GM13976 (cell line): ENCODE measurements at regions not wholly inside any gene's neighbourhood (a gene's known extent, or its start where the extent isn't known, plus 50 kb on each side); places are given as distances from the start of the nearest gene placed in this dataset.

Experiments
- DNase-seq: peaks from one replicate; pipeline ENCODE4 v3.0.0; 2012; ENCODE audit warnings: low spot score
- in situ Hi-C: fragments of 300-500 bp; cut with MboI; formaldehyde crosslinking; loops from one replicate; pipeline ENCODE4 v1.12.0; 2022; ENCODE audit warnings: low sequenced_read_pairs, mixed read lengths, inconsistent platforms; ENCODE audit not compliant: unreplicated experiment
- TF ChIP-seq, protein P1 (sequence below): IDR thresholded peaks from 2 replicates; pipeline ENCODE4 v1.5.1; 2012; ENCODE audit warnings: borderline replicate concordance, mild to moderate bottlenecking; ENCODE audit not compliant: insufficient read depth; ENCODE audit errors: extremely low read depth, missing control alignments, control extremely low read depth

DNA sequence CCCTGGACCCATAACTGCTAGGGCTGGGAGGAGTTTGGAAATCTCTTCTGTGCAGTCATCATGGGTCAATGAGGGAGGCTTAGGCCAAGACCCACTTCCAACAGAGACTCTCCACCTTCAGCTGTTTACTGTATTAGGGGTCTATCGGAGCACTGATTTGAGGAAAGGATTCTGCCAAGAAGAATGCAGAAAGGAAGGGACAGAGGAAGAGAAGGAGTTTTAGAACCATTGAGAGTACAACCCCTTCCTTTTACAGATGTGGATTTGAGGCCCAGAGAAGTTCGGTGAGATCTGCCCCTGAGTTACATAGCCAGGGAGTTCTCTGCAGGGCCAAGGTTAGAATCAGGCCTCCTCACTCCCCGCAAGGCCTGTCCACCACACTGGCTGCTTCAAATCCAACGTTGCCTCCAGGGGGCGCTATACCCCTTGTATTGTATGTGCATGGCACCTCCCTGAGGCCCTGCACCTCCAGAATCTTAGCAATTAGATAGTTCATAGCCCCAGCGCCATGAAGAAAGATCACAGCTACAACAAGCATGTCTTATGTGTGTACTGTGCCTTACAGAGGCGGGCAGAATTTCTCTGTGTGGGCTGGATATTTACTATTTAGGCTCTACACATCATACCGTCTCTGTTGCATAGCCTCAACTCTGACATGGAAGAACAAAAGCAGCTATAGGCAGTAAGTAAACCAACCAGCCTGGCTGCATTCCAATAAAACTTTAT is 246.8 kb downstream of the SKIDA1 start:
- in situ Hi-C loops, result loop anchor here (10.0 to 25.0 kb wide), 4 partner anchors 204 to 659 kb away; no protein-coding TSS in a partner anchor
- DNase-seq, result peak; percentile 69
- TF ChIP-seq, protein P1, sequence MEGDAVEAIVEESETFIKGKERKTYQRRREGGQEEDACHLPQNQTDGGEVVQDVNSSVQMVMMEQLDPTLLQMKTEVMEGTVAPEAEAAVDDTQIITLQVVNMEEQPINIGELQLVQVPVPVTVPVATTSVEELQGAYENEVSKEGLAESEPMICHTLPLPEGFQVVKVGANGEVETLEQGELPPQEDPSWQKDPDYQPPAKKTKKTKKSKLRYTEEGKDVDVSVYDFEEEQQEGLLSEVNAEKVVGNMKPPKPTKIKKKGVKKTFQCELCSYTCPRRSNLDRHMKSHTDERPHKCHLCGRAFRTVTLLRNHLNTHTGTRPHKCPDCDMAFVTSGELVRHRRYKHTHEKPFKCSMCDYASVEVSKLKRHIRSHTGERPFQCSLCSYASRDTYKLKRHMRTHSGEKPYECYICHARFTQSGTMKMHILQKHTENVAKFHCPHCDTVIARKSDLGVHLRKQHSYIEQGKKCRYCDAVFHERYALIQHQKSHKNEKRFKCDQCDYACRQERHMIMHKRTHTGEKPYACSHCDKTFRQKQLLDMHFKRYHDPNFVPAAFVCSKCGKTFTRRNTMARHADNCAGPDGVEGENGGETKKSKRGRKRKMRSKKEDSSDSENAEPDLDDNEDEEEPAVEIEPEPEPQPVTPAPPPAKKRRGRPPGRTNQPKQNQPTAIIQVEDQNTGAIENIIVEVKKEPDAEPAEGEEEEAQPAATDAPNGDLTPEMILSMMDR, result peak; percentile 70

DNA sequence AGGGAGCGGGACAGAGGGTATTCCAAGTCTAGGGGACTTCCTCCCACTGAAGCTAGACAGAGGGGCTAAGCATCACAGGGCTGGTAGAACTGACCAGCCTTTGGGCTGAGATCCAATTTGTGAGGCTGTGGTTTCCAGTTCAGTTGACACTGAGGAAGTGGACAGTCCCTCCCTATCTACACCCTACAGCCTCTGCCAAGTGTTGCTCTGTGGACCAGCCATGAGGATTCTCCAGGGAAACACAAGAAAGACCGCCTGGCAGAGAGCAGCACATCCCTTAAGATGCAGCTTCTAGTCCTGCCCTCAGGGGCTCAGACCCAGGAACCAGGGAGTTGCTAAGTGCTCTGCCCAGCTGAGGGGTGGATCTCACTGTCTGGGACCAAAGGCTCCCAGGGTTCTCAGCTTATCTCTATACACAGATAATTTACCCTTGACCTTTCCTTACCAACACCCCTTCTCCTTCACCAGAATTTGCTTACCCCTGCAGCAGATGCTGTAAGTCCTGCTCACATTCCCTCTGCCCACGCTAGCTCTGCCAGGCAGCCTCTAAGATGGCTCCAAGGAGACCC is 252.0 kb downstream of the SKIDA1 start:
- no peak for DNase-seq
- in situ Hi-C loops, result loop anchor here (10.0 to 25.0 kb wide), 3 partner anchors 199 to 411 kb away; no protein-coding TSS in a partner anchor
- TF ChIP-seq, protein P1, result no peak

DNA sequence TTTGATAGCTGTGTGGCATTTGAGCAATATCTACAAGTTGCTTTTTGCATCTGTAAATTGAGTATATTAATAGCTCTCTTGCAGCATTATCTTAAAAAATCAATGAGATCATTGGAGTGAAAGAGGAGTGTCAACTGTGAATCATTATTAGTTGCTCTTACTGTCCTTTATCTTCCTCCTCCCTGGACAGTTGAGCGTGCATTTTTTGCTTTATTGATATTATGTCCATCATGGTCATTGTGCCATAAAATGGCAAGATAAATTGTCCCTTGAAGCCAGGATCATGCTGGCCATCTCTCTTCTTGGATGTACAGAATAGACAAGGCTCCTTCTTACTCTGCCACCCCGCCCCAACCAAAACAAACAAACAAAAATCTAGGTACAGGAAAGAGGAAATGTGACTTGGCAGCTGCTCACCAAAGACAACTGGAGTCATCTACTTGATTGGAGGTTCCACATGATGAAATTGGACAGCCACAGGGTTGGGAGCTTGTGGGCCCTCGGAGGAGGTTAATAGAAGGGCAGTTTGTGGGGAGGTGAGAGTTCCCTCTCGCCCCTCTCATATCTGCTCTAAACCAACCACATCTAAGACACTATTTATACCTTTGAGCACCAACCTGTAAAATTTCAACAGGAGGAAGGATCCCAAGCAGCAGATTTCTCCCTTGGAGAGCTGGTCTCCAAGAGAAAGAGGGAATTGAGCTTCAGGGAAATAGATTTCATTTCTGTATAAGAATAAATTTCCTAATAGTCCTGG is 252.7 kb downstream of the SKIDA1 start:
- TF ChIP-seq, protein P1, result no peak
- no peak for DNase-seq
- in situ Hi-C loops, result loop anchor here (10.0 to 25.0 kb wide), 3 partner anchors 198 to 411 kb away; no protein-coding TSS in a partner anchor

DNA sequence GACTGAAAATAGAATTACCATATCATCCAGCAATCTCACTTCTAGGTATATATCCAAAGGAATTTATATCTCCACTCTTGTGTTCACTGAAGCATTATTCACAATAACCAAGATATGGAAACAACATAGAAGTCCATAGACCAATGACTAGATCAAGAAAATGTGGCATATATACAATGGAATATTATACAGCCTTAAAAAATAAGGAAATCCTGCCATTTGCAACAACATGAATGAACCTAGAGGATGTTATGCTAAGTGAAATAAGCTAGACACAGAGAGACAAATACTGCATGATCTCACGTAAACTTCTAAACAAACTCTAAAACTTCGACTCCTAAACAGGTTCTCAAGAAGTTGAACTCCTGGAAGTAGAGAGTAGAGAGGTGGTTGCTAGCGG is 254.5 kb downstream of the SKIDA1 start:
- TF ChIP-seq, protein P1, result no peak
- in situ Hi-C loops, result loop anchor here (10.0 to 25.0 kb wide), 3 partner anchors 196 to 409 kb away; no protein-coding TSS in a partner anchor
- DNase-seq, result no peak

DNA sequence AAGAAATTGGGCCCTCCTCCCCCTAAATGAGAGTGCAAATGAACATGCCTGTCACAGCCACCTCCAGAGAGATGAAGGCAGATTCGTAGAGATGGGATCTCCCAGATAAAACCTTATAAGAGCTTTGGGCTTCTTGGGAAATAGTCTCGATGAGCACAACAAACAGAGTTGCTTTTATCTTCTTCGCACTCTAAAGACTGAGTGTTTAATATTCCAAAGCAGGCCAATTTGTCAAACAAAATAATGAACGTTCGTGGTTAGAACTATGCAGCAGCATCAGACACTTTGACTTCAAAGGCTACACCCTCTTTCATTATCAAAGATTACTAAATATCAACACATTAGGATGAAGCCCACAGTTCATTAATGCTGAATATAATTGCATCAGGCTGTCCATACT is 256.2 kb downstream of the SKIDA1 start:
- TF ChIP-seq, protein P1, result no peak
- in situ Hi-C loops, result loop anchor here (25.0 kb wide), 1 partner anchor 407 kb away; no protein-coding TSS in a partner anchor
- no peak for DNase-seq

DNA sequence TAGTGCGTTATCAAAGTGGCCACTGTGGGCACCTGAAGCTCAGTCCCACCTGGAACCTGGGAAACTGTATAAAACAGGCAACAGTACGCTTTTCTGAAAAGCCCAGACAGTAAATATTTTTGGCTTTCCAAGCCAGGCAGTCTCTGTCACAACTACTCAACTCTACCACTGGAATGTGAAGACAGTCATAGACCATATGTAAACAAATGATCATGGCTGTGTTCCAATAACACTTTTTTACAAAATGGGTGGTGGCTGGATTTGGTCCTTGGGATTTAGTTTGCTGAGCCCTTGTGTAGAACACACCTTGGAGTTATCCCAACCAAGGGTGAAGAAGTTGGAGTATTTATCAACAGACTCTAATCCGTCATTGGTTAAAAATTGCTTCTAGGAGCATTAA is 259.9 kb downstream of the SKIDA1 start:
- TF ChIP-seq, protein P1, result no peak
- in situ Hi-C loops, result loop anchor here (25.0 kb wide), 1 partner anchor 403 kb away; no protein-coding TSS in a partner anchor
- no peak for DNase-seq
